HG02642 (cell line): ENCODE measurements at regions not wholly inside any gene's neighbourhood (a gene's known extent, or its start where the extent isn't known, plus 50 kb on each side); places are given as distances from the start of the nearest gene placed in this dataset.

ENCODE experiments used
- ATAC-seq: cut with Tn5 transposase; IDR thresholded peaks from one replicate; pipeline ENCODE4 v1.9.1; 2021; ENCODE audit warnings: mild to moderate bottlenecking; ENCODE audit not compliant: unreplicated experiment, poor library complexity

- ATAC-seq, result no peak
These were observed 116.5 kb upstream of the ADAMTS18 start for GRCh38 chr16:77551357-77551756.

GRCh38 chr16:77553130-77553529, 118.3 kb upstream of the ADAMTS18 start:
- ATAC-seq, result no peak

GRCh38 chr16:77555126-77555525, 120.3 kb upstream of the ADAMTS18 start:
- no peak for ATAC-seq

- no peak for ATAC-seq
These were observed 121.0 kb upstream of the ADAMTS18 start for GRCh38 chr16:77555791-77556190.

GRCh38 chr16:77556201-77556873, 121.5 kb upstream of the ADAMTS18 start:
- ATAC-seq, result no peak

- no peak for ATAC-seq
These were observed 122.6 kb upstream of the ADAMTS18 start for GRCh38 chr16:77557385-77557784.

GRCh38 chr16:77558786-77559185, 124.0 kb upstream of the ADAMTS18 start:
- ATAC-seq, result no peak

- ATAC-seq, result no peak
These were observed 127.7 kb upstream of the ADAMTS18 start for GRCh38 chr16:77562497-77562896.

GRCh38 chr16:77564791-77565390, 130.1 kb upstream of the ADAMTS18 start:
- no peak for ATAC-seq

GRCh38 chr16:77569406-77569805, 134.6 kb upstream of the ADAMTS18 start:
- no peak for ATAC-seq

- no peak for ATAC-seq
These were observed 135.7 kb upstream of the ADAMTS18 start for GRCh38 chr16:77570574-77570973.

GRCh38 chr16:77571115-77571862, 136.5 kb upstream of the ADAMTS18 start:
- ATAC-seq, result no peak

- no peak for ATAC-seq
These were observed 140.2 kb upstream of the ADAMTS18 start for GRCh38 chr16:77574867-77575624.

- ATAC-seq, result no peak
These were observed 142.9 kb upstream of the NUDT7 start for GRCh38 chr16:77579351-77579891.

- no peak for ATAC-seq
These were observed 140.6 kb upstream of the NUDT7 start for GRCh38 chr16:77581706-77582105.

GRCh38 chr16:77584205-77584859, 138.0 kb upstream of the NUDT7 start:
- ATAC-seq, result peak; percentile 64

GRCh38 chr16:77585379-77586251, 136.7 kb upstream of the NUDT7 start:
- ATAC-seq, result no peak

- no peak for ATAC-seq
These were observed 133.9 kb upstream of the NUDT7 start for GRCh38 chr16:77588389-77588788.
